GM12878 (cell line): ENCODE measurements at regions not wholly inside any gene's neighbourhood (a gene's known extent, or its start where the extent isn't known, plus 50 kb on each side); places are given as distances from the start of the nearest gene placed in this dataset.

Source experiments
- ATAC-seq: fragments of 200-7000 bp; cut with Tn5 transposase; 3 replicates; pipeline ENCODE4 v1.9.1; 2020; ENCODE audit warnings: mild to moderate bottlenecking, moderate library complexity
- BruUV-seq: library from RNA; stranded (reverse); fragments of 400-500 nt; replicated peaks from 2 replicates; lab custom pipeline; 2021; lab: Mats Ljungman, UMichigan
- CTCF ChIA-PET: fragments of 300-600 bp; sonication (Branson Sonifier 250); formaldehyde crosslinking; extraction: SDS; loops from one replicate; lab custom pipeline; 2021; ENCODE audit warnings: inconsistent platforms; lab: Yijun Ruan, JAX
- POLR2A ChIA-PET: fragments of 350-600 bp; formaldehyde crosslinking; extraction: SDS; loops from one replicate; lab custom pipeline; 2021; ENCODE audit warnings: inconsistent platforms; lab: Charles Lee
- RAD21 ChIA-PET: fragments of 300-600 bp; sonication (Branson Sonifier 250); formaldehyde crosslinking; loops from one replicate; lab custom pipeline; 2023; ENCODE audit warnings: antibody characterized with exemption; ENCODE audit not compliant: unreplicated experiment; lab: Charles Lee
- SMC1A ChIA-PET: fragments of 300-600 bp; sonication (Branson Sonifier 250); formaldehyde crosslinking; loops from one replicate; lab custom pipeline; 2023; ENCODE audit not compliant: unreplicated experiment, uncharacterized antibody; lab: Charles Lee
- DNase-seq: peaks from one replicate; pipeline ENCODE4 v3.0.0-alpha.2; 2011; ENCODE audit warnings: low read depth, low spot score
- FAIRE-seq: peaks from 3 replicates; lab custom pipeline; 2011; peaks lifted over from hg19 to GRCh38; lab: Jason Lieb, UNC
- H2AFZ ChIP-seq: 2 replicates; pipeline ENCODE4 v1.6.0; 2011; ENCODE audit warnings: low read depth, low read length, control low read depth; ENCODE audit not compliant: control insufficient read depth
- H3K27ac ChIP-seq: 2 replicates; pipeline ENCODE4 v1.5.1; 2011; ENCODE audit warnings: control low read depth; ENCODE audit not compliant: control insufficient read depth, insufficient read depth
- H3K27me3 ChIP-seq, 2 experiments: replicated peaks in 1 of 2; 2 replicates each; pipeline versions ENCODE4 v1.6.0 to v1.6.1; 2011; ENCODE audit warnings: low read length in 1 of 2; ENCODE audit not compliant: control insufficient read depth in 2 of 2, insufficient read depth in 2 of 2
- H3K36me3 ChIP-seq, 2 experiments: 2 replicates each; pipeline ENCODE4 v1.5.1; 2011; ENCODE audit warnings: low read length in 1 of 2; ENCODE audit not compliant: control insufficient read depth in 2 of 2, insufficient read depth in 2 of 2
- H3K4me1 ChIP-seq: 2 replicates; pipeline ENCODE4 v1.6.1; 2011; ENCODE audit warnings: mild to moderate bottlenecking, low read length, moderate library complexity, mixed read lengths; ENCODE audit not compliant: control insufficient read depth, insufficient read depth
- H3K4me2 ChIP-seq: 2 replicates; pipeline ENCODE4 v1.6.0; 2011; ENCODE audit warnings: control low read depth; ENCODE audit not compliant: control insufficient read depth, insufficient read depth
- H3K4me3 ChIP-seq: fragments of 200-600 bp; sonication (generic); 2 replicates; pipeline ENCODE4 v1.5.1; 2016
- H3K79me2 ChIP-seq: 2 replicates; pipeline ENCODE4 v1.6.0; 2011; ENCODE audit warnings: low read length; ENCODE audit not compliant: control insufficient read depth, insufficient read depth
- H3K9ac ChIP-seq: 2 replicates; pipeline ENCODE4 v1.8.0; 2011; ENCODE audit warnings: low read length, control low read depth, mixed read lengths; ENCODE audit not compliant: control insufficient read depth, insufficient read depth
- H3K9me3 ChIP-seq: replicated peaks from 3 replicates; pipeline ENCODE4 v1.5.1; 2011; ENCODE audit warnings: mild to moderate bottlenecking, low read length; ENCODE audit not compliant: control insufficient read depth, insufficient read depth
- H4K20me1 ChIP-seq: 2 replicates; pipeline ENCODE4 v1.6.0; 2011; ENCODE audit not compliant: control insufficient read depth, insufficient read depth
- ATF7 ChIP-seq: fragments of 450-650 bp; IDR thresholded peaks from 2 replicates; pipeline ENCODE4 v1.6.1; 2016; ENCODE audit warnings: low read depth, mild to moderate bottlenecking
- BMI1 ChIP-seq: fragments of 450-650 bp; IDR thresholded peaks from 2 replicates; pipeline ENCODE4 v1.6.1; 2016; ENCODE audit warnings: mild to moderate bottlenecking, moderate library complexity, borderline replicate concordance
- EGR1 ChIP-seq, 2 experiments: IDR thresholded peaks; 1 replicate in 1 of 2; 2 replicates in 1 of 2; pipeline ENCODE4 v1.6.1; 2011 to 2012; ENCODE audit warnings: low read depth in 2 of 2, low read length in 2 of 2, borderline replicate concordance in 1 of 2, mild to moderate bottlenecking in 1 of 2, moderate library complexity in 1 of 2
- ESRRA ChIP-seq: IDR thresholded peaks from 2 replicates; pipeline ENCODE4 v1.6.1; 2012; ENCODE audit warnings: mild to moderate bottlenecking, low read length, improper control_type of control experiment
- FOXK2 ChIP-seq: fragments of 450-650 bp; IDR thresholded peaks from 2 replicates; pipeline ENCODE4 v1.6.1; 2017; ENCODE audit warnings: mild to moderate bottlenecking, moderate library complexity
- HDAC6 ChIP-seq: fragments of 200-600 bp; sonication (generic); IDR thresholded peaks from one replicate; pipeline ENCODE4 v1.8.0; 2017; ENCODE audit warnings: antibody characterized with exemption; ENCODE audit not compliant: unreplicated experiment
- NKRF ChIP-seq: fragments of 450-650 bp; conservative IDR thresholded peaks from 2 replicates; pipeline ENCODE4 v1.6.1; 2017; ENCODE audit warnings: mild to moderate bottlenecking, moderate library complexity
- PBX3 ChIP-seq: IDR thresholded peaks from 2 replicates; pipeline ENCODE4 v1.6.1; 2011; ENCODE audit warnings: mild to moderate bottlenecking, low read depth, low read length, moderate library complexity; ENCODE audit not compliant: insufficient replicate concordance
- RELA ChIP-seq: fragments of 450-650 bp; IDR thresholded peaks from 2 replicates; pipeline ENCODE4 v1.8.0; 2014; ENCODE audit warnings: borderline replicate concordance; ENCODE audit not compliant: partially characterized antibody
- SIN3A ChIP-seq: IDR thresholded peaks from 2 replicates; pipeline ENCODE4 v1.6.1; 2012; ENCODE audit warnings: low read depth, low read length, improper control_type of control experiment
- ZZZ3 ChIP-seq: IDR thresholded peaks from 2 replicates; pipeline ENCODE4 v1.6.1; 2011; ENCODE audit warnings: low read depth; ENCODE audit not compliant: control insufficient read depth, insufficient read length
- WGBS: methylation state at CpG from one replicate; pipeline ENCODE4 v1.1.6; 2016; ENCODE audit warnings: low lambda C conversion rate; ENCODE audit not compliant: insufficient replicate concordance, insufficient coverage; ENCODE audit errors: missing lambda C conversion rate; 5-methylcytosine and 5-hydroxymethylcytosine counted together
- in situ Hi-C: fragments of 300-500 bp; cut with MboI; formaldehyde crosslinking; loops from 9 replicates; pipeline ENCODE4 v1.14.3; 2018; ENCODE audit warnings: mixed read lengths
- intact Hi-C: fragments of 100-400 bp; cut with micrococcal nuclease; formaldehyde crosslinking; loops from one replicate; pipeline ENCODE4 v1.14.2; 2022; ENCODE audit not compliant: unreplicated experiment

DNA sequence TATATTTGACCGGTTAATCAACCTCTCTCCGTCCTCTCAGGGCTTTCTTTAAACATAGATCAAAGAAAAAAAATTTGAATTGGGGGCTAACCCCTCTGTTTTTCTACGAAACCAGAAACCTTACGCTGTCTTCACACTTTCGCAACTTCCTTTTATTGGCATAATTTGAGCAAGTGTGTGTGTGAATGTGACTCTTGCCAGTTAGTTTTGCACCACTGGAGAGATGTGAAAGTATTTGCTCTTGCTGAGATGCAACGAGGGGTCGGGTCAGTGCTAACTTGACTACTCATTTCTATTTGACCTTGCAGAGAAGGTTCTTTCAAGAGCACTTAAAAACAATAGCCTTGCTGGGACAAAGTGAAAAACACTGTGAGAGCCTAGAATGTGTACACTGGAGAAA, 81.2 kb downstream of the FAM43A start (continued):
- TF ChIP-seq EGR1 (IDR thresholded peaks at IDR 0.05; ENCODE audit: borderline replicate concordance in 1 of 2, low read depth in 2 of 2, low read length in 2 of 2) = no peak
- no peak for TF ChIP-seq RELA
- TF ChIP-seq HDAC6 = no peak
- TF ChIP-seq NKRF = no peak
- TF ChIP-seq ESRRA = no peak
- TF ChIP-seq BMI1 = no peak
- TF ChIP-seq ATF7 = no peak
- TF ChIP-seq SIN3A = no peak
- TF ChIP-seq, all 136 proteins: peak for 0

GRCh38 chr3:194767446-194768207, 81.9 kb downstream of the FAM43A start:
- no peaks in the 10 kb centered on the region for H3K36me3 ChIP-seq
- FAIRE-seq (no peak), DNase-seq (no peak)

More at GRCh38 chr3:194767446-194768207, 81.9 kb downstream of the FAM43A start:
- RAD21 ChIA-PET = no interaction called here
- TF ChIP-seq PBX3 (no peak), NKRF (no peak), ZZZ3 (no peak), FOXK2 (no peak)
- TF ChIP-seq, all 136 proteins: peak for 0
- ATAC-seq = no peak
- Histone ChIP-seq H3K27ac (no peak overlapping the region), H3K4me3 (no peak overlapping the region), H3K79me2 (no peaks in the 10 kb centered on the region), H3K27me3 (no peaks in the 10 kb centered on the region), H3K4me2 (no peak overlapping the region), H2AFZ (no peak overlapping the region), H3K9ac (no peak overlapping the region), H4K20me1 (no peaks in the 10 kb centered on the region), H3K9me3 (no peaks in the 10 kb centered on the region; the same call in 2 of the 3 replicates), H3K4me1 (no peaks in the 10 kb centered on the region; the same call in 1 of the 2 replicates)
- CTCF ChIA-PET = interaction anchor here (0.9 kb wide), 1 partner anchor 11 kb away, joined by 3 read pairs; no protein-coding TSS in a partner anchor
- POLR2A ChIA-PET = interaction anchor here (0.5 kb wide), 1 partner anchor 992 kb away, joined by 4 read pairs; no protein-coding TSS in a partner anchor
- no TSS peak for BruUV-seq
- in situ Hi-C loops = no loop called here
- intact Hi-C loops = no loop called here
- WGBS = 62% methylated on average over 8 of the region's 8 CpGs
- SMC1A ChIA-PET = interaction anchor here (0.7 kb wide), 1 partner anchor 36 kb away, joined by 3 read pairs; no protein-coding TSS in a partner anchor
